NCI-H1417 treated with DMSO at 0.1 percent for 48 hours (cell line): ENCODE measurements at regions not wholly inside any gene's neighbourhood (a gene's known extent, or its start where the extent isn't known, plus 50 kb on each side); places are given as distances from the start of the nearest gene placed in this dataset.

ENCODE experiments used
- DNase-seq: peaks from one replicate; lab custom pipeline; 2025; lab: John Stamatoyannopoulos, UW

- no peak for DNase-seq
These were observed 203.5 kb upstream of the PLXNC1 start for GRCh38 chr12:93944911-93945310.

- no peak for DNase-seq
These were observed 201.7 kb upstream of the PLXNC1 start for GRCh38 chr12:93946542-93947150.

- no peak for DNase-seq
These were observed 200.9 kb upstream of the PLXNC1 start for GRCh38 chr12:93947486-93947885.

GRCh38 chr12:93950311-93950710 is 198.1 kb upstream of the PLXNC1 start:
- DNase-seq = no peak

- DNase-seq = no peak
These were observed 193.9 kb upstream of the PLXNC1 start for GRCh38 chr12:93954166-93955112.

- DNase-seq = no peak
These were observed 191.8 kb upstream of the PLXNC1 start for GRCh38 chr12:93956551-93956950.

- no peak for DNase-seq
These were observed 191.2 kb upstream of the PLXNC1 start for GRCh38 chr12:93957168-93957567.

GRCh38 chr12:93957870-93958269 is 190.5 kb upstream of the PLXNC1 start:
- DNase-seq = no peak

- no peak for DNase-seq
These were observed 188.7 kb upstream of the PLXNC1 start for GRCh38 chr12:93959657-93960056.

GRCh38 chr12:93960521-93960920 is 187.9 kb upstream of the PLXNC1 start:
- DNase-seq = no peak

GRCh38 chr12:93962336-93962735 is 186.0 kb upstream of the PLXNC1 start:
- DNase-seq = no peak

GRCh38 chr12:93964936-93965335 is 183.4 kb upstream of the PLXNC1 start:
- DNase-seq = no peak

- no peak for DNase-seq
These were observed 181.8 kb upstream of the PLXNC1 start for GRCh38 chr12:93966516-93967133.

GRCh38 chr12:93967454-93967853 is 180.9 kb upstream of the PLXNC1 start:
- DNase-seq = no peak

- no peak for DNase-seq
These were observed 179.7 kb upstream of the PLXNC1 start for GRCh38 chr12:93968536-93969285.

GRCh38 chr12:93970900-93971688 is 177.3 kb upstream of the PLXNC1 start:
- DNase-seq = no peak

- no peak for DNase-seq
These were observed 175.8 kb upstream of the PLXNC1 start for GRCh38 chr12:93972411-93973208.

- DNase-seq = no peak
These were observed 174.1 kb upstream of the PLXNC1 start for GRCh38 chr12:93974252-93974651.

- no peak for DNase-seq
These were observed 172.4 kb upstream of the PLXNC1 start for GRCh38 chr12:93976024-93976423.

- no peak for DNase-seq
These were observed 171.3 kb upstream of the PLXNC1 start for GRCh38 chr12:93977081-93977480.

GRCh38 chr12:93978553-93978952 is 169.8 kb upstream of the PLXNC1 start:
- DNase-seq = no peak
